22Rv1 (cell line): ENCODE measurements at regions not wholly inside any gene's neighbourhood (a gene's known extent, or its start where the extent isn't known, plus 50 kb on each side); places are given as distances from the start of the nearest gene placed in this dataset.
A peak's percentile ranks its signal among the peaks of the same experiment; 100 is the strongest.

Experiments
- CTCF ChIP-seq: fragments of 450-650 bp; IDR thresholded peaks from 2 replicates; pipeline ENCODE4 v1.5.1; 2017; ENCODE audit warnings: mild to moderate bottlenecking
- ZFX ChIP-seq: fragments of 450-650 bp; IDR thresholded peaks from 2 replicates; pipeline ENCODE4 v1.6.1; 2017; ENCODE audit warnings: antibody characterized with exemption, borderline replicate concordance

GRCh38 chr5:82597437-82597836 is 319.3 kb upstream of the RPS23 start:
- TF ChIP-seq CTCF (peak; percentile 48), ZFX (no peak)
